Adrenal gland (tissue), 9 donors: ENCODE measurements at regions not wholly inside any gene's neighbourhood (a gene's known extent, or its start where the extent isn't known, plus 50 kb on each side); places are given as distances from the start of the nearest gene placed in this dataset.
"Not testable (repeated sequence)": the region's sequence is repeated elsewhere in the genome, so short reads cannot be mapped to it uniquely, and the experiment has no call there.

Experiments
- DNase-seq, 7 donors: peaks; one replicate each; pipeline ENCODE4 v3.0.0-alpha.2; 2019 to 2020
- H3K27ac ChIP-seq, 5 donors: fragments of 200-600 bp; sonication (generic) in 4 of 5; 1 replicate in 3 of 5; 2 replicates in 2 of 5; pipeline versions ENCODE4 v1.5.1 to v1.8.0; 2016 to 2020; ENCODE audit warnings: mild to moderate bottlenecking in 1 of 5
- H3K27me3 ChIP-seq: fragments of 200-600 bp; 2 replicates; pipeline ENCODE4 v1.8.0; 2021
- H3K36me3 ChIP-seq, 2 donors: fragments of 200-600 bp; replicated peaks in 1 of 2; 1 replicate in 1 of 2; 2 replicates in 1 of 2; pipeline versions ENCODE4 v1.5.1 to v1.8.0; 2018 to 2022
- H3K4me1 ChIP-seq, 2 donors: fragments of 200-600 bp; replicated peaks in 1 of 2; 1 replicate in 1 of 2; 2 replicates in 1 of 2; pipeline versions ENCODE4 v1.5.1 to v1.8.0; 2018 to 2021
- H3K4me3 ChIP-seq, 4 donors: fragments of 200-600 bp; sonication (generic) in 3 of 4; one replicate each; pipeline ENCODE4 v1.5.1; 2016 to 2018
- H3K9me3 ChIP-seq, 3 donors: fragments of 200-600 bp; sonication (generic) in 1 of 3; replicated peaks in 1 of 3; 1 replicate in 2 of 3; 2 replicates in 1 of 3; pipeline versions ENCODE4 v1.5.1 to v1.8.0; 2016 to 2021
- CTCF ChIP-seq, 6 experiments: fragments of 450-650 bp in 4 of 6; fragments of 200-600 bp in 2 of 6; sonication (generic) in 1 of 6; IDR thresholded peaks; 1 replicate in 5 of 6; 2 replicates in 1 of 6; pipeline versions ENCODE4 v1.5.1 to v1.8.0; 2016 to 2021; ENCODE audit warnings: antibody characterized with exemption in 6 of 6, mild to moderate bottlenecking in 2 of 6, moderate library complexity in 1 of 6
- POLR2A ChIP-seq, 2 donors: fragments of 450-650 bp; IDR thresholded peaks; one replicate each; pipeline ENCODE4 v1.6.1; 2017; ENCODE audit warnings: antibody characterized with exemption in 2 of 2, mild to moderate bottlenecking in 2 of 2, moderate library complexity in 1 of 2
- WGBS, 4 donors: extraction: QIAGEN DNeasy Blood & Tissue Kit in 2 of 4; methylation state at CpG; one replicate each; pipeline versions ENCODE4 v1.1.5 to v1.1.7; 2013 to 2017; 5-methylcytosine and 5-hydroxymethylcytosine counted together
- intact Hi-C, 2 donors: fragments of 100-400 bp; cut with DNase I; formaldehyde crosslinking; loops; one replicate each; pipeline versions ENCODE4 v1.14.1 to v1.15.0; 2022 to 2023
- donor health status: healthy with polysubstance abuse.
- donor health status: Bipolar disorder and iron deficiency.
- donor health status: DM: yes; HTN: yes; CAD: no.
- donor health status: DM: no; HTN: no; CAD: no.
- donor health status: DM: no; HTN: no; CAD: no.

- TF ChIP-seq POLR2A (IDR thresholded peaks at IDR 0.05) (no peak), CTCF (IDR thresholded peaks at IDR 0.05) (no peak)
Observed at GRCh38 chr18:71036783-71037182, 747.9 kb downstream of the SOCS6 start.

GRCh38 chr18:71031296-71032191, 742.7 kb downstream of the SOCS6 start:
- H3K36me3 ChIP-seq, DNase-seq, intact Hi-C loops, H3K27ac ChIP-seq, H3K4me3 ChIP-seq, H3K9me3 ChIP-seq, H3K4me1 ChIP-seq, H3K27me3 ChIP-seq: not testable (repeated sequence)
- 90 to 94% (median 94%) methylated on average over 13 to 46 of the region's 46 CpGs for WGBS, 4 donors

More at GRCh38 chr18:71036783-71037182, 747.9 kb downstream of the SOCS6 start:
- intact Hi-C loops, result no loop called here
- H3K27ac ChIP-seq, result no peak overlapping the region
- H3K36me3 ChIP-seq, result no peaks in the 10 kb centered on the region
- DNase-seq, result no peak
- H3K9me3 ChIP-seq, result peaks cover 0 to 3% (median 0%) of the 10 kb centered on the region in 3 donors
- no peaks in the 10 kb centered on the region for H3K4me1 ChIP-seq
- 8 to 15% (median 13%) methylated on average over 1 of the region's 1 CpG for WGBS, 4 donors
- H3K27me3 ChIP-seq, result no peaks in the 10 kb centered on the region
- H3K4me3 ChIP-seq, result no peak overlapping the region

- H3K27me3 ChIP-seq, DNase-seq, H3K36me3 ChIP-seq, H3K9me3 ChIP-seq, H3K27ac ChIP-seq, intact Hi-C loops, H3K4me1 ChIP-seq, H3K4me3 ChIP-seq: not testable (repeated sequence)
- 92 to 97% (median 94%) methylated on average over 2 to 8 of the region's 8 CpGs for WGBS, 4 donors
Observed at GRCh38 chr18:71030085-71030484, 741.2 kb downstream of the SOCS6 start.

GRCh38 chr18:71028285-71028762, 739.5 kb downstream of the SOCS6 start:
- Histone ChIP-seq H3K4me3 (no peak overlapping the region), H3K27me3 (no peaks in the 10 kb centered on the region), H3K27ac (no peak overlapping the region), H3K4me1 (no peaks in the 10 kb centered on the region), H3K9me3 (no peaks in the 10 kb centered on the region), H3K36me3 (no peaks in the 10 kb centered on the region)
- 72 to 85% (median 81%) methylated on average over 9 to 19 of the region's 19 CpGs for WGBS, 4 donors
- TF ChIP-seq CTCF (IDR thresholded peaks at IDR 0.05) (no peak), POLR2A (IDR thresholded peaks at IDR 0.05) (no peak)
- intact Hi-C loops, result no loop called here
- DNase-seq, result peak in 1 of 7 donors; percentile 7

GRCh38 chr18:71027531-71027930, 738.7 kb downstream of the SOCS6 start:
- 74 to 84% (median 81%) methylated on average over 4 of the region's 4 CpGs for WGBS, 4 donors
- TF ChIP-seq CTCF (IDR thresholded peaks at IDR 0.05) (no peak), POLR2A (IDR thresholded peaks at IDR 0.05) (no peak)
- H3K4me1 ChIP-seq, result no peaks in the 10 kb centered on the region
- H3K27ac ChIP-seq, result no peak overlapping the region
- intact Hi-C loops, result no loop called here
- H3K9me3 ChIP-seq, result no peaks in the 10 kb centered on the region
- H3K27me3 ChIP-seq, result no peaks in the 10 kb centered on the region
- no peak overlapping the region for H3K4me3 ChIP-seq
- H3K36me3 ChIP-seq, result no peaks in the 10 kb centered on the region
- DNase-seq, result no peak
